ENCODE measurements at regions not wholly inside any gene's neighbourhood (a gene's known extent, or its start where the extent isn't known, plus 50 kb on each side); places are given as distances from the start of the nearest gene placed in this dataset.

DNA sequence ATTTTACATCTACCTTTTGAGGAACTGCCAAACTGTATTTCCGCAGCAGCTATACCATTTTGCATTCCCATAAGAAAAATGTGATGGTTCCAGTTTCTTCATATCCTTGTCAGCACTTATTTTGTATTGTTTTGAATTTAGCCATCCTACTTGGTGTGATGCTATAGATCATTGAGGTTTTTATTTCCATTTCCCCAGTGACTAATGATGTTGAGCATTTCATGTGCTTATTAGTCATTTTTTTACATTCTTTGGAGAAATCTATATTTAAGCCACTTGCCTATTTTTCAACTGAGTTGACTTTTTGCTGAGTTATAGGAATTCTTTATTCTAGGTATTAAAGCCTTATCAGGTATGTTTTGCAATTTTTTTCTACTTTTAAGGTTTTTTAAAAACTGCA, 347.6 kb upstream of the RARB start:
- Histone ChIP-seq H3K9me3 (ENCODE audit: low read depth, low read length) (no peaks in the 10 kb centered on the region), H3K36me3 (ENCODE audit: insufficient read depth, low read length) (no peaks in the 10 kb centered on the region), H4K20me1 (ENCODE audit: insufficient read depth, low read length) (no peaks in the 10 kb centered on the region), H3K27me3 (ENCODE audit: insufficient read depth, low read length) (no peaks in the 10 kb centered on the region), H2AFZ (ENCODE audit: low read length) (no peak overlapping the region), H3K79me2 (ENCODE audit: insufficient read depth, low read length) (no peaks in the 10 kb centered on the region), H3K4me1 (ENCODE audit: insufficient read depth, low read length) (no peaks in the 10 kb centered on the region), H3K27ac (ENCODE audit: low read depth, low read length) (no peak overlapping the region), H3K4me2 (ENCODE audit: insufficient read depth, low read length) (no peak overlapping the region), H3K4me3 (ENCODE audit: insufficient read depth, low read length) (no peak overlapping the region)
- TF ChIP-seq CTCF (IDR thresholded peaks at IDR 0.05; ENCODE audit: extremely low read depth, low read depth, low read length), result no peak
- no peak for DNase-seq (ENCODE audit: insufficient read length, low spot score, missing footprints)

DNA sequence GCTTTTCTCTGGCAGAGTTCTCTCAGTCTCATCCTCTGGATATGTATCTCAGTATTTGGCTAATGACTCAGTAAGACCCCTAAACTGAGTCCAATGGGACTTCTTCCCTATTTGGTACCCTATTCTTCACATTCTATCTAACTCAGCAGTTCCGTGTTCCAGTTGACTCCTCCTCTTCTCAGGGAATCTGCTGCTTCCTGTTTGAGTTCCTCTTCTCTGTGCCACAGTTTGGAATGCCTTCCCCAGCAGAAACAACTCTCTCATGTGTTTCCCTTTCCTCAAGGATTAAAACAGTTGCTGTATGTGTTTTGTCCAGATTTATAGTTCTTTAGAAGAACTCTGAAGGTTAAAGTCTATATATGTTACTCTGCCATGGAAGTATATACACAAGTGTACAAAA, 344.0 kb upstream of the RARB start:
- Histone ChIP-seq H3K27me3 (ENCODE audit: insufficient read depth, low read length) (no peaks in the 10 kb centered on the region), H2AFZ (ENCODE audit: low read length) (peak overlapping the region; percentile 70)

GRCh38 chr3:25086721-25087120, 341.3 kb upstream of the RARB start:
- no peak overlapping the region for H2AFZ ChIP-seq (ENCODE audit: low read length)
- no peaks in the 10 kb centered on the region for H3K27me3 ChIP-seq (ENCODE audit: insufficient read depth, low read length)
- no peak overlapping the region for H3K4me2 ChIP-seq (ENCODE audit: insufficient read depth, low read length)
- no peaks in the 10 kb centered on the region for H4K20me1 ChIP-seq (ENCODE audit: insufficient read depth, low read length)
- H3K36me3 ChIP-seq (ENCODE audit: insufficient read depth, low read length), result no peaks in the 10 kb centered on the region
- TF ChIP-seq CTCF (IDR thresholded peaks at IDR 0.05; ENCODE audit: extremely low read depth, low read depth, low read length), result no peak
- no peaks in the 10 kb centered on the region for H3K9me3 ChIP-seq (ENCODE audit: low read depth, low read length)
- H3K4me3 ChIP-seq (ENCODE audit: insufficient read depth, low read length), result no peak overlapping the region
- no peak overlapping the region for H3K27ac ChIP-seq (ENCODE audit: low read depth, low read length)
- no peaks in the 10 kb centered on the region for H3K4me1 ChIP-seq (ENCODE audit: insufficient read depth, low read length)
- DNase-seq (ENCODE audit: insufficient read length, low spot score, missing footprints), result no peak
- no peaks in the 10 kb centered on the region for H3K79me2 ChIP-seq (ENCODE audit: insufficient read depth, low read length)

More for the DNA sequence above, 344.0 kb upstream of the RARB start:
- no peak for TF ChIP-seq CTCF (IDR thresholded peaks at IDR 0.05; ENCODE audit: extremely low read depth, low read depth, low read length)
- Histone ChIP-seq H3K27ac (ENCODE audit: low read depth, low read length) (no peak overlapping the region), H3K36me3 (ENCODE audit: insufficient read depth, low read length) (no peaks in the 10 kb centered on the region), H4K20me1 (ENCODE audit: insufficient read depth, low read length) (no peaks in the 10 kb centered on the region), H3K4me2 (ENCODE audit: insufficient read depth, low read length) (no peak overlapping the region), H3K4me1 (ENCODE audit: insufficient read depth, low read length) (no peaks in the 10 kb centered on the region), H3K4me3 (ENCODE audit: insufficient read depth, low read length) (no peak overlapping the region), H3K9me3 (ENCODE audit: low read depth, low read length) (no peaks in the 10 kb centered on the region), H3K79me2 (ENCODE audit: insufficient read depth, low read length) (no peaks in the 10 kb centered on the region)
- DNase-seq (ENCODE audit: insufficient read length, low spot score, missing footprints), result no peak

DNA sequence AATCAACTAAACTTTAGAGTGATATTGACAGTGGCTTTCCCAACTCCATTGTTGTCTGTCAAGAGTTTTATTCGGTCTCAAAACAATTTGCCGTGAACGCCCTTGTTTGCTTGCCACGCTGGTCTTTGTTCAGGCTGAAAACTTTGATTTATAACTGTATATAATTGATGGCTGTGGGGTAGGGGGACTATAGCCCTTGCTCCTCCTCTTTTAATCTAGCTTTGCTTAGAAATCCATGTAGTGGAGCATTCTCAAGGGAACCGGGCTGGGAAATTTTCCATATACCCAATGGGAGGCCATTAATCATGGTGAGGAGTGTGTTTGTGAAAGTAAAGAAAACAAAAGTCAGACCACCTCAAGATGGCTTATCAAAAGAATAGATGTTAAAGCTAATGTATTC, 339.8 kb upstream of the RARB start:
- no peaks in the 10 kb centered on the region for H3K9me3 ChIP-seq (ENCODE audit: low read depth, low read length)
- no peaks in the 10 kb centered on the region for H3K79me2 ChIP-seq (ENCODE audit: insufficient read depth, low read length)
- no peak overlapping the region for H2AFZ ChIP-seq (ENCODE audit: low read length)
- DNase-seq (ENCODE audit: insufficient read length, low spot score, missing footprints), result no peak
- H3K27ac ChIP-seq (ENCODE audit: low read depth, low read length), result no peak overlapping the region
- no peaks in the 10 kb centered on the region for H3K4me1 ChIP-seq (ENCODE audit: insufficient read depth, low read length)
- no peaks in the 10 kb centered on the region for H3K27me3 ChIP-seq (ENCODE audit: insufficient read depth, low read length)
- no peaks in the 10 kb centered on the region for H3K36me3 ChIP-seq (ENCODE audit: insufficient read depth, low read length)
- H4K20me1 ChIP-seq (ENCODE audit: insufficient read depth, low read length), result no peaks in the 10 kb centered on the region
- H3K4me2 ChIP-seq (ENCODE audit: insufficient read depth, low read length), result no peak overlapping the region
- no peak overlapping the region for H3K4me3 ChIP-seq (ENCODE audit: insufficient read depth, low read length)
- TF ChIP-seq CTCF (IDR thresholded peaks at IDR 0.05; ENCODE audit: extremely low read depth, low read depth, low read length), result no peak
